GM23338 (cell line): ENCODE measurements at regions not wholly inside any gene's neighbourhood (a gene's known extent, or its start where the extent isn't known, plus 50 kb on each side); places are given as distances from the start of the nearest gene placed in this dataset.

Experiments
- ATAC-seq: fragments of 200-7000 bp; cut with Tn5 transposase; 3 replicates; pipeline ENCODE4 v1.9.1; 2020
- DNase-seq: peaks from one replicate; pipeline ENCODE4 v3.0.0-alpha.2; 2015; ENCODE audit warnings: low spot score
- H2AFZ ChIP-seq: fragments of 200-600 bp; sonication (generic); 2 replicates; pipeline ENCODE4 v1.8.0; 2016; ENCODE audit warnings: antibody characterized with exemption, mild to moderate bottlenecking, moderate library complexity
- H3F3A ChIP-seq: fragments of 200-600 bp; sonication (generic); replicated peaks from 2 replicates; pipeline ENCODE4 v1.8.0; 2017; ENCODE audit warnings: antibody characterized with exemption, mixed run types, low read depth
- H3K27ac ChIP-seq: fragments of 200-600 bp; sonication (generic); 2 replicates; pipeline ENCODE4 v1.6.1; 2016; ENCODE audit warnings: low read depth
- H3K27me3 ChIP-seq: fragments of 200-600 bp; sonication (generic); 2 replicates; pipeline ENCODE4 v1.8.0; 2016; ENCODE audit warnings: mild to moderate bottlenecking, mixed run types, moderate library complexity; ENCODE audit not compliant: insufficient read depth
- H3K36me3 ChIP-seq: fragments of 200-600 bp; sonication (generic); 2 replicates; pipeline ENCODE4 v1.8.0; 2016; ENCODE audit warnings: mild to moderate bottlenecking; ENCODE audit not compliant: insufficient read depth
- H3K4me1 ChIP-seq: fragments of 200-600 bp; sonication (generic); 2 replicates; pipeline ENCODE4 v1.8.0; 2016; ENCODE audit warnings: mild to moderate bottlenecking, moderate library complexity; ENCODE audit not compliant: insufficient read depth
- H3K4me2 ChIP-seq: fragments of 200-600 bp; sonication (generic); 2 replicates; pipeline ENCODE4 v1.7.1; 2017; ENCODE audit warnings: mixed run types
- H3K4me3 ChIP-seq: fragments of 200-600 bp; sonication (generic); 2 replicates; pipeline ENCODE4 v1.6.1; 2016; ENCODE audit warnings: mixed run types
- H3K79me2 ChIP-seq: fragments of 200-600 bp; sonication (generic); replicated peaks from 2 replicates; pipeline ENCODE4 v1.8.0; 2017; ENCODE audit warnings: mild to moderate bottlenecking; ENCODE audit not compliant: insufficient read depth
- H3K9me2 ChIP-seq: fragments of 200-600 bp; sonication (generic); 2 replicates; pipeline ENCODE4 v1.8.0; 2017; ENCODE audit not compliant: insufficient read depth
- H4K20me1 ChIP-seq: fragments of 200-600 bp; sonication (generic); replicated peaks from 2 replicates; pipeline ENCODE4 v1.8.0; 2017; ENCODE audit warnings: mild to moderate bottlenecking; ENCODE audit not compliant: insufficient read depth
- H3K27ac Mint-ChIP-seq: 2 replicates; pipeline ENCODE4 v1.8.0; 2020; ENCODE audit warnings: inconsistent platforms, mild to moderate bottlenecking, moderate library complexity, mixed read lengths
- H3K27me3 Mint-ChIP-seq: 3 replicates; pipeline ENCODE4 v1.8.0; 2022; ENCODE audit warnings: low read depth, mild to moderate bottlenecking, moderate library complexity, mixed read lengths, inconsistent platforms; ENCODE audit not compliant: insufficient read depth, poor library complexity
- H3K36me3 Mint-ChIP-seq: 3 replicates; pipeline ENCODE4 v1.8.0; 2021; ENCODE audit warnings: low read depth, mild to moderate bottlenecking, inconsistent platforms, moderate library complexity, mixed read lengths
- H3K4me1 Mint-ChIP-seq: 3 replicates; pipeline ENCODE4 v1.8.0; 2020; ENCODE audit warnings: mild to moderate bottlenecking, inconsistent platforms, mixed read lengths
- H3K4me3 Mint-ChIP-seq: 3 replicates; pipeline ENCODE4 v1.8.0; 2021; ENCODE audit warnings: moderate library complexity, mild to moderate bottlenecking, inconsistent platforms, mixed read lengths
- H3K9me3 Mint-ChIP-seq: 3 replicates; pipeline ENCODE4 v1.8.0; 2020; ENCODE audit warnings: moderate library complexity, mild to moderate bottlenecking, inconsistent platforms, mixed read lengths
- CREB1 ChIP-seq: fragments of 250-450 bp; sonication (Bioruptor Pico); IDR thresholded peaks from 2 replicates; pipeline ENCODE4 v1.5.0; 2020; ENCODE audit warnings: low read depth, mild to moderate bottlenecking, moderate library complexity
- EZH2 ChIP-seq: fragments of 200-600 bp; sonication (generic); IDR thresholded peaks from one replicate; pipeline ENCODE4 v1.8.0; 2017; ENCODE audit warnings: antibody characterized with exemption, mild to moderate bottlenecking, low read depth; ENCODE audit not compliant: unreplicated experiment
- EZH2phosphoT487 ChIP-seq: fragments of 200-600 bp; sonication (generic); IDR thresholded peaks from one replicate; pipeline ENCODE4 v1.8.1; 2018; ENCODE audit warnings: antibody characterized with exemption; ENCODE audit not compliant: unreplicated experiment
- NANOG ChIP-seq: IDR thresholded peaks from 2 replicates; pipeline ENCODE4 v1.6.1; 2016; ENCODE audit warnings: antibody characterized with exemption, borderline replicate concordance
- ZNF114 ChIP-seq: fragments of 250-450 bp; sonication (Bioruptor Pico); IDR thresholded peaks from 2 replicates; pipeline ENCODE4 v1.5.0; 2020; ENCODE audit warnings: mild to moderate bottlenecking, moderate library complexity
- ZNF331 ChIP-seq: fragments of 250-450 bp; sonication (Bioruptor Pico); IDR thresholded peaks from 2 replicates; pipeline ENCODE4 v1.5.0; 2020; ENCODE audit warnings: low read depth, mild to moderate bottlenecking, moderate library complexity
- TF ChIP-seq, protein P1 (sequence below): IDR thresholded peaks from one replicate; pipeline ENCODE4 v1.6.1; 2018; ENCODE audit warnings: antibody characterized with exemption; ENCODE audit not compliant: unreplicated experiment
- TF ChIP-seq, protein P2 (sequence below), 2 experiments: fragments of 200-600 bp in 1 of 2; sonication (generic) in 1 of 2; conservative IDR thresholded peaks; 2 replicates each; pipeline versions ENCODE4 v1.5.1 to v1.6.1; 2016 to 2017; ENCODE audit warnings: antibody characterized with exemption in 2 of 2, low read depth in 2 of 2, mild to moderate bottlenecking in 2 of 2, moderate library complexity in 1 of 2
- TF ChIP-seq, protein P3 (sequence below): IDR thresholded peaks from 2 replicates; pipeline ENCODE4 v1.6.1; 2016; ENCODE audit warnings: antibody characterized with exemption

DNA sequence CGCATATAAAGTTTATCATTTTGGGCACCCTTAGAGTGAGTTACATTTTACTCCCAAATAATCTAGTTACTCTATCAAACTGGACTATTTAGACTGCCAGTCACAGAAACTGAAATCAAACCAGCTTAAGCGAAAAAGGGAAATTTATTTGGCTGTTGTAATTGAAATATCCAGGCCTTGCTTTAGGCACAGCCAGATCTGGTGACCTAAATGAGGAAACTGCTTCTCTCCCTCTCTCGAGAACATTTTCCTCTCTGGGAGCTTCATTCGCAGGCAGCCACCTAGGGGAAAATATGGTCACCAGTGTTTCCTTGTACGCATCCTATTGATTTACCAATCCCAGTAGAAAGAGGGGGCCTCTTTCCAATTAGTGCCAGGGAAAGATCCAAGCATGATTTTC is 175.3 kb upstream of the MITF start (continued):
- TF ChIP-seq ZNF331 (CRISPR knock-in tag) (no peak), EZH2phosphoT487 (no peak), NANOG (no peak), ZNF114 (CRISPR knock-in tag) (no peak), EZH2 (no peak)
- TF ChIP-seq, protein P1, sequence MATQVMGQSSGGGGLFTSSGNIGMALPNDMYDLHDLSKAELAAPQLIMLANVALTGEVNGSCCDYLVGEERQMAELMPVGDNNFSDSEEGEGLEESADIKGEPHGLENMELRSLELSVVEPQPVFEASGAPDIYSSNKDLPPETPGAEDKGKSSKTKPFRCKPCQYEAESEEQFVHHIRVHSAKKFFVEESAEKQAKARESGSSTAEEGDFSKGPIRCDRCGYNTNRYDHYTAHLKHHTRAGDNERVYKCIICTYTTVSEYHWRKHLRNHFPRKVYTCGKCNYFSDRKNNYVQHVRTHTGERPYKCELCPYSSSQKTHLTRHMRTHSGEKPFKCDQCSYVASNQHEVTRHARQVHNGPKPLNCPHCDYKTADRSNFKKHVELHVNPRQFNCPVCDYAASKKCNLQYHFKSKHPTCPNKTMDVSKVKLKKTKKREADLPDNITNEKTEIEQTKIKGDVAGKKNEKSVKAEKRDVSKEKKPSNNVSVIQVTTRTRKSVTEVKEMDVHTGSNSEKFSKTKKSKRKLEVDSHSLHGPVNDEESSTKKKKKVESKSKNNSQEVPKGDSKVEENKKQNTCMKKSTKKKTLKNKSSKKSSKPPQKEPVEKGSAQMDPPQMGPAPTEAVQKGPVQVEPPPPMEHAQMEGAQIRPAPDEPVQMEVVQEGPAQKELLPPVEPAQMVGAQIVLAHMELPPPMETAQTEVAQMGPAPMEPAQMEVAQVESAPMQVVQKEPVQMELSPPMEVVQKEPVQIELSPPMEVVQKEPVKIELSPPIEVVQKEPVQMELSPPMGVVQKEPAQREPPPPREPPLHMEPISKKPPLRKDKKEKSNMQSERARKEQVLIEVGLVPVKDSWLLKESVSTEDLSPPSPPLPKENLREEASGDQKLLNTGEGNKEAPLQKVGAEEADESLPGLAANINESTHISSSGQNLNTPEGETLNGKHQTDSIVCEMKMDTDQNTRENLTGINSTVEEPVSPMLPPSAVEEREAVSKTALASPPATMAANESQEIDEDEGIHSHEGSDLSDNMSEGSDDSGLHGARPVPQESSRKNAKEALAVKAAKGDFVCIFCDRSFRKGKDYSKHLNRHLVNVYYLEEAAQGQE, result no peak
- TF ChIP-seq, protein P2, sequence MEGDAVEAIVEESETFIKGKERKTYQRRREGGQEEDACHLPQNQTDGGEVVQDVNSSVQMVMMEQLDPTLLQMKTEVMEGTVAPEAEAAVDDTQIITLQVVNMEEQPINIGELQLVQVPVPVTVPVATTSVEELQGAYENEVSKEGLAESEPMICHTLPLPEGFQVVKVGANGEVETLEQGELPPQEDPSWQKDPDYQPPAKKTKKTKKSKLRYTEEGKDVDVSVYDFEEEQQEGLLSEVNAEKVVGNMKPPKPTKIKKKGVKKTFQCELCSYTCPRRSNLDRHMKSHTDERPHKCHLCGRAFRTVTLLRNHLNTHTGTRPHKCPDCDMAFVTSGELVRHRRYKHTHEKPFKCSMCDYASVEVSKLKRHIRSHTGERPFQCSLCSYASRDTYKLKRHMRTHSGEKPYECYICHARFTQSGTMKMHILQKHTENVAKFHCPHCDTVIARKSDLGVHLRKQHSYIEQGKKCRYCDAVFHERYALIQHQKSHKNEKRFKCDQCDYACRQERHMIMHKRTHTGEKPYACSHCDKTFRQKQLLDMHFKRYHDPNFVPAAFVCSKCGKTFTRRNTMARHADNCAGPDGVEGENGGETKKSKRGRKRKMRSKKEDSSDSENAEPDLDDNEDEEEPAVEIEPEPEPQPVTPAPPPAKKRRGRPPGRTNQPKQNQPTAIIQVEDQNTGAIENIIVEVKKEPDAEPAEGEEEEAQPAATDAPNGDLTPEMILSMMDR (conservative IDR thresholded peaks at IDR 0.05; ENCODE audit: low read depth in 2 of 2), result no peak
- TF ChIP-seq, protein P3, sequence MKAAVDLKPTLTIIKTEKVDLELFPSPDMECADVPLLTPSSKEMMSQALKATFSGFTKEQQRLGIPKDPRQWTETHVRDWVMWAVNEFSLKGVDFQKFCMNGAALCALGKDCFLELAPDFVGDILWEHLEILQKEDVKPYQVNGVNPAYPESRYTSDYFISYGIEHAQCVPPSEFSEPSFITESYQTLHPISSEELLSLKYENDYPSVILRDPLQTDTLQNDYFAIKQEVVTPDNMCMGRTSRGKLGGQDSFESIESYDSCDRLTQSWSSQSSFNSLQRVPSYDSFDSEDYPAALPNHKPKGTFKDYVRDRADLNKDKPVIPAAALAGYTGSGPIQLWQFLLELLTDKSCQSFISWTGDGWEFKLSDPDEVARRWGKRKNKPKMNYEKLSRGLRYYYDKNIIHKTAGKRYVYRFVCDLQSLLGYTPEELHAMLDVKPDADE, result no peak

DNA sequence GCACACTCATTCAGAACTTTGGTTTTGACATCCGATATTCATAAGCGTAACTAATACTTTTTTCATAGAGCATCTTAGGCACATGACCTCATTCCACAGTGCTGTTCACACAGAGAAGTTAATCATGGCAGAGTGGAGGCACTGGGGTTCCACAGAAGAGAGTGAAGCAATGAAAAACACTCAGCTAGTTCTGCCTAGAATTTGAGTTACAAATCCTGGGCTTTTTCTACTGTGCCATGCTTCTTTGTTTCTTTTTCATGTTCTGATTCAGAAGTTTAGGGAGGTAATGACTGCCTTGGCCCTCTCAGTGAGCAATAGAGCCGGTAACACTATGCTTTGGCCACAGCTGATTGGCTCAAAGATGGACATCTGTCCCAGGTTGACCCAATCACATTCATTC is 176.1 kb upstream of the MITF start:
- DNase-seq, result no peak
- H4K20me1 ChIP-seq, result no peaks in the 10 kb centered on the region
- no peak overlapping the region for H3K4me2 ChIP-seq
- H3K27ac ChIP-seq, result no peak overlapping the region
- TF ChIP-seq CREB1 (CRISPR knock-in tag), result no peak
- Mint-ChIP-seq H3K4me1 (no peaks in the 10 kb centered on the region), H3K27me3 (peaks cover 2% of the 10 kb centered on the region), H3K9me3 (no peaks in the 10 kb centered on the region), H3K27ac (no peak overlapping the region), H3K36me3 (no peaks in the 10 kb centered on the region), H3K4me3 (no peak overlapping the region)
- peaks cover 5% of the 10 kb centered on the region; the same call in 1 of the 2 replicates for H3K9me2 ChIP-seq
- no peaks in the 10 kb centered on the region for H3K4me1 ChIP-seq
- no peak overlapping the region for H2AFZ ChIP-seq
- H3K27me3 ChIP-seq, result no peaks in the 10 kb centered on the region
- no peak for ATAC-seq
- no peak overlapping the region for H3K4me3 ChIP-seq
- H3F3A ChIP-seq, result no peaks in the 10 kb centered on the region
- no peaks in the 10 kb centered on the region for H3K79me2 ChIP-seq
- H3K36me3 ChIP-seq, result no peaks in the 10 kb centered on the region
